SK-N-SH (cell line): ENCODE measurements at regions not wholly inside any gene's neighbourhood (a gene's known extent, or its start where the extent isn't known, plus 50 kb on each side); places are given as distances from the start of the nearest gene placed in this dataset.

ENCODE experiments used
- CTCF ChIA-PET: fragments of 300-600, 350-600 bp; formaldehyde crosslinking; extraction: SDS; loops from one replicate; lab custom pipeline; 2021; lab: Yijun Ruan, JAX
- POLR2A ChIA-PET: fragments of 350-600 bp; sonication (Branson Sonifier 250); formaldehyde crosslinking; extraction: SDS; loops from one replicate; lab custom pipeline; 2020; ENCODE audit warnings: antibody characterized with exemption, inconsistent platforms; lab: Yijun Ruan, JAX
- DNase-seq: peaks from one replicate; pipeline ENCODE4 v3.0.0; 2012
- H2AFZ ChIP-seq: fragments of 200-600 bp; sonication (generic); 2 replicates; pipeline ENCODE4 v1.8.1; 2016; ENCODE audit warnings: antibody characterized with exemption, mild to moderate bottlenecking, low read depth
- H3F3A ChIP-seq: fragments of 200-600 bp; sonication (generic); replicated peaks from 2 replicates; pipeline ENCODE3; 2016; ENCODE audit warnings: antibody characterized with exemption, mild to moderate bottlenecking; ENCODE audit not compliant: insufficient read depth
- H3K27ac ChIP-seq, 2 experiments: fragments of 200-500 bp in 1 of 2; fragments of 200-600 bp in 1 of 2; sonication (Bioruptor generic) in 1 of 2; sonication (generic), shearing (Covaris generic) in 1 of 2; 2 replicates each; pipeline versions ENCODE4 v1.5.1 to v1.6.1; 2014 to 2016; ENCODE audit warnings: low read depth in 2 of 2, inconsistent platforms in 1 of 2, low read length in 1 of 2, mild to moderate bottlenecking in 1 of 2, mixed read lengths in 1 of 2
- H3K27me3 ChIP-seq: fragments of 200-600 bp; sonication (generic), shearing (Covaris generic); 2 replicates; pipeline ENCODE4 v1.6.1; 2016; ENCODE audit warnings: mixed run types; ENCODE audit not compliant: insufficient read depth
- H3K36me3 ChIP-seq, 2 experiments: fragments of 200-500 bp in 1 of 2; fragments of 200-600 bp in 1 of 2; sonication (Bioruptor generic) in 1 of 2; sonication (generic) in 1 of 2; replicated peaks in 1 of 2; 2 replicates each; pipeline versions ENCODE3 to v1.5.1; 2014 to 2016; ENCODE audit warnings: low read length in 1 of 2, mild to moderate bottlenecking in 1 of 2; ENCODE audit not compliant: insufficient read depth in 2 of 2, control insufficient read depth in 1 of 2
- H3K4me1 ChIP-seq, 2 experiments: fragments of 200-500 bp in 1 of 2; fragments of 200-600 bp in 1 of 2; sonication (Bioruptor generic) in 1 of 2; sonication (generic), shearing (Covaris generic) in 1 of 2; 2 replicates each; pipeline versions ENCODE4 v1.5.1 to v1.6.1; 2014 to 2016; ENCODE audit warnings: low read depth in 1 of 2, low read length in 1 of 2, mixed run types in 1 of 2; ENCODE audit not compliant: insufficient read depth in 2 of 2, control insufficient read depth in 1 of 2
- H3K4me2 ChIP-seq: fragments of 200-600 bp; sonication (generic), shearing (Covaris generic); 2 replicates; pipeline ENCODE4 v1.6.1; 2017; ENCODE audit warnings: mixed run types
- H3K4me3 ChIP-seq, 2 experiments: fragments of 200-500 bp in 1 of 2; fragments of 200-600 bp in 1 of 2; sonication (Bioruptor generic) in 1 of 2; sonication (generic), shearing (Covaris generic) in 1 of 2; 2 replicates each; pipeline versions ENCODE4 v1.5.1 to v1.8.1; 2014 to 2016; ENCODE audit warnings: low read depth in 2 of 2, inconsistent platforms in 1 of 2, low read length in 1 of 2, mild to moderate bottlenecking in 1 of 2, mixed read lengths in 1 of 2, moderate library complexity in 1 of 2
- H3K79me2 ChIP-seq: fragments of 200-600 bp; sonication (generic); 2 replicates; pipeline ENCODE4 v1.8.1; 2017; ENCODE audit warnings: mild to moderate bottlenecking; ENCODE audit not compliant: insufficient read depth
- H3K9ac ChIP-seq: fragments of 200-600 bp; sonication (generic); 2 replicates; pipeline ENCODE4 v1.6.1; 2017; ENCODE audit warnings: mixed run types
- H3K9me2 ChIP-seq: fragments of 200-600 bp; sonication (generic); 2 replicates; pipeline ENCODE4 v1.6.1; 2017; ENCODE audit warnings: mixed run types
- H3K9me3 ChIP-seq: fragments of 200-600 bp; sonication (generic); 2 replicates; pipeline ENCODE4 v1.6.1; 2017; ENCODE audit warnings: mixed run types, mild to moderate bottlenecking, moderate library complexity
- H4K20me1 ChIP-seq: fragments of 200-600 bp; sonication (generic); 2 replicates; pipeline ENCODE4 v1.6.1; 2017; ENCODE audit warnings: mild to moderate bottlenecking, mixed run types; ENCODE audit not compliant: insufficient read depth
- EP300 ChIP-seq, 2 experiments: IDR thresholded peaks; 2 replicates each; pipeline versions ENCODE4 v1.4.0 to v1.6.1; 2012; ENCODE audit warnings: borderline replicate concordance in 1 of 2, low read depth in 1 of 2, low read length in 1 of 2
- EZH2phosphoT487 ChIP-seq: fragments of 200-600 bp; sonication (generic); IDR thresholded peaks from 2 replicates; pipeline ENCODE4 v1.6.1; 2017; ENCODE audit warnings: low read depth, mixed run types, mild to moderate bottlenecking, antibody characterized with exemption, moderate library complexity, borderline replicate concordance
- FOSL2 ChIP-seq: IDR thresholded peaks from 2 replicates; pipeline ENCODE4 v1.4.0; 2012; ENCODE audit warnings: low read depth, mild to moderate bottlenecking, moderate library complexity, borderline replicate concordance
- FOXM1 ChIP-seq: IDR thresholded peaks from 2 replicates; pipeline ENCODE4 v1.4.0; 2012; ENCODE audit warnings: low read depth, mild to moderate bottlenecking
- GABPA ChIP-seq: IDR thresholded peaks from 2 replicates; pipeline ENCODE4 v1.4.0; 2012; ENCODE audit warnings: low read depth, mild to moderate bottlenecking
- JUND ChIP-seq: IDR thresholded peaks from 2 replicates; pipeline ENCODE4 v1.4.0; 2012
- MEF2A ChIP-seq: IDR thresholded peaks from 2 replicates; pipeline ENCODE4 v1.4.0; 2012; ENCODE audit warnings: low read depth, borderline replicate concordance
- NRF1 ChIP-seq: IDR thresholded peaks from 2 replicates; pipeline ENCODE4 v1.6.1; 2012; ENCODE audit warnings: low read depth, mild to moderate bottlenecking, low read length
- RAD21 ChIP-seq: IDR thresholded peaks from 2 replicates; pipeline ENCODE4 v1.6.1; 2012; ENCODE audit warnings: mild to moderate bottlenecking, low read length
- RCOR1 ChIP-seq: fragments of 150-350 bp; IDR thresholded peaks from 2 replicates; pipeline ENCODE4 v1.6.1; 2017; ENCODE audit warnings: antibody characterized with exemption, low read length
- RXRA ChIP-seq: IDR thresholded peaks from 2 replicates; pipeline ENCODE4 v1.4.0; 2012; ENCODE audit warnings: low read depth, mild to moderate bottlenecking, borderline replicate concordance
- SIN3A ChIP-seq: IDR thresholded peaks from 2 replicates; pipeline ENCODE4 v1.6.1; 2012; ENCODE audit warnings: low read depth, mild to moderate bottlenecking, low read length, moderate library complexity, borderline replicate concordance
- SMC3 ChIP-seq: IDR thresholded peaks from 2 replicates; pipeline ENCODE4 v1.6.1; 2012; ENCODE audit warnings: low read depth, low read length, improper control_type of control experiment
- TAF1 ChIP-seq: IDR thresholded peaks from 2 replicates; pipeline ENCODE4 v1.6.1; 2012; ENCODE audit warnings: low read depth, mild to moderate bottlenecking, low read length, moderate library complexity, borderline replicate concordance
- USF1 ChIP-seq: IDR thresholded peaks from 2 replicates; pipeline ENCODE4 v1.4.0; 2012; ENCODE audit warnings: low read depth, borderline replicate concordance
- YY1 ChIP-seq: IDR thresholded peaks from 2 replicates; pipeline ENCODE4 v1.4.0; 2012; ENCODE audit warnings: low read depth, mild to moderate bottlenecking
- WGBS: methylation state at CpG from one replicate; pipeline ENCODE4 v1.1.6; 2017; ENCODE audit warnings: low lambda C conversion rate; 5-methylcytosine and 5-hydroxymethylcytosine counted together
- TF ChIP-seq, protein P1 (sequence below): fragments of 150-350 bp; IDR thresholded peaks from 2 replicates; pipeline ENCODE4 v1.6.1; 2017; ENCODE audit warnings: antibody characterized with exemption, low read length, low read depth, borderline replicate concordance
- TF ChIP-seq, protein P2 (sequence below): IDR thresholded peaks from 2 replicates; pipeline ENCODE4 v1.4.0; 2012; ENCODE audit warnings: low read depth
- TF ChIP-seq, protein P3 (sequence below): IDR thresholded peaks from 2 replicates; pipeline ENCODE4 v1.6.1; 2012; ENCODE audit warnings: mild to moderate bottlenecking, low read depth, low read length, moderate library complexity

DNA sequence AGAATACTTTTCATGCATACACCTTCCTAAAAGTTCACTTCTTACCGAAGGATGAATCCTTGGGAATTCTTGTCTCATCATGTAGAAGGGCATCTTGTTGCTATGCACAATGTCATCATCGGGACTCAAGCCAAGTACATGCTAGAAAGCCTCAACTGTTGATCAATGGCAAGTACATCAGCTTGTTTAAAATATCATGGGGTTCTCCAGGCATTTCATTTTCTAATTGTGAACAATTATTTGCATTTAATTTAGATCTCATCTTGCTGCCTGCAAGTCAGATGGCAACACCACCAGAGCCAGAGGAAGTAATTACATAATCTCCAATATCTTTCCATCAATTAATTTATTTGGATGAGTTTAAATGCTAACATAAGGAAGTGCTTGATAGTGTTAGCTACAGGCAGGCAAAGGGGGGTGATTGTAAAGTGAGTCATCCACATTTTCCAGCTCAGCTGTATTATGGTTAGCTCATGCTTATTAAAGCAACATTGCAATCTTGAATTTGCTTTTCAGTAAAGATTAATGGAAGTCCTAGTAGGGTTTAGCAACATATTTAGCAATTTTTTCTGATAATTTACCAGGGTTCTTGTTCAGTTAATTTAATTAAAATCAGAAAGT, 356.5 kb downstream of the CBLL2 start (continued):
- TF ChIP-seq FOSL2 = no peak; the same call in 1 of the 2 replicates

DNA sequence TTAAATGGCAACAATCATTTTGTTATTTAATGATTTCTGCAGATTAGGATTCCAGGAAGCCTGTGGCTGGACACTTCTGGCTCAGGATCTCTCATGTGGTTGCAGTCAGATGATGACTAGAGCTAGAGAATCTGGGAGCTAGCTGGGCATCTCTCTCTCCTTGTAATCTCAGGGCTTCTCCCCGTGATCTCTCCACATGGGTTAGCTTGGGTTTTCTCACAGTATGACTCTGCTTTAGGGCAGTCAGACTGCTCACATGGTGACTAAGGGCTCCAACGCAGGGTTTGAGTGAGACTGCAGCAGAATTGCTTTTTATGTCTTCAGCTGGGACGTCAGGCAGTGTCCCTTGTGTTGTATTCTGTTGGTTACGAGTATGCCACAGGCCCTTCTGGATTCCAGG, 361.4 kb downstream of the CBLL2 start:
- DNase-seq = no peak
- H3K9me3 ChIP-seq = no peaks in the 10 kb centered on the region
- H3K27me3 ChIP-seq = no peaks in the 10 kb centered on the region
- no peak overlapping the region for H3K9ac ChIP-seq
- 12% methylated on average over 4 of the region's 4 CpGs for WGBS
- H3K27ac ChIP-seq = no peak overlapping the region
- CTCF ChIA-PET = no interaction called here
- no peaks in the 10 kb centered on the region for H3K36me3 ChIP-seq
- no peaks in the 10 kb centered on the region for H3F3A ChIP-seq
- no peaks in the 10 kb centered on the region; a peak in 2 of 4 replicates for H3K4me1 ChIP-seq
- no peak overlapping the region for H2AFZ ChIP-seq
- H4K20me1 ChIP-seq = no peaks in the 10 kb centered on the region
- no peak for TF ChIP-seq TAF1
- TF ChIP-seq RAD21 = no peak
- TF ChIP-seq MEF2A = no peak
- no peak for TF ChIP-seq EZH2phosphoT487
- no peak for TF ChIP-seq USF1
- TF ChIP-seq, protein P1, sequence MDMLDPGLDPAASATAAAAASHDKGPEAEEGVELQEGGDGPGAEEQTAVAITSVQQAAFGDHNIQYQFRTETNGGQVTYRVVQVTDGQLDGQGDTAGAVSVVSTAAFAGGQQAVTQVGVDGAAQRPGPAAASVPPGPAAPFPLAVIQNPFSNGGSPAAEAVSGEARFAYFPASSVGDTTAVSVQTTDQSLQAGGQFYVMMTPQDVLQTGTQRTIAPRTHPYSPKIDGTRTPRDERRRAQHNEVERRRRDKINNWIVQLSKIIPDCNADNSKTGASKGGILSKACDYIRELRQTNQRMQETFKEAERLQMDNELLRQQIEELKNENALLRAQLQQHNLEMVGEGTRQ = no peak
- no peak for TF ChIP-seq YY1
- TF ChIP-seq EP300 (IDR thresholded peaks at IDR 0.05; ENCODE audit: borderline replicate concordance in 1 of 2, low read depth in 1 of 2, low read length in 1 of 2) = no peak
- TF ChIP-seq FOXM1 = no peak
- TF ChIP-seq GABPA = no peak
- TF ChIP-seq JUND = no peak
- TF ChIP-seq, protein P2, sequence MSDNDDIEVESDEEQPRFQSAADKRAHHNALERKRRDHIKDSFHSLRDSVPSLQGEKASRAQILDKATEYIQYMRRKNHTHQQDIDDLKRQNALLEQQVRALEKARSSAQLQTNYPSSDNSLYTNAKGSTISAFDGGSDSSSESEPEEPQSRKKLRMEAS = no peak
- no peak for TF ChIP-seq NRF1
- TF ChIP-seq, protein P3, sequence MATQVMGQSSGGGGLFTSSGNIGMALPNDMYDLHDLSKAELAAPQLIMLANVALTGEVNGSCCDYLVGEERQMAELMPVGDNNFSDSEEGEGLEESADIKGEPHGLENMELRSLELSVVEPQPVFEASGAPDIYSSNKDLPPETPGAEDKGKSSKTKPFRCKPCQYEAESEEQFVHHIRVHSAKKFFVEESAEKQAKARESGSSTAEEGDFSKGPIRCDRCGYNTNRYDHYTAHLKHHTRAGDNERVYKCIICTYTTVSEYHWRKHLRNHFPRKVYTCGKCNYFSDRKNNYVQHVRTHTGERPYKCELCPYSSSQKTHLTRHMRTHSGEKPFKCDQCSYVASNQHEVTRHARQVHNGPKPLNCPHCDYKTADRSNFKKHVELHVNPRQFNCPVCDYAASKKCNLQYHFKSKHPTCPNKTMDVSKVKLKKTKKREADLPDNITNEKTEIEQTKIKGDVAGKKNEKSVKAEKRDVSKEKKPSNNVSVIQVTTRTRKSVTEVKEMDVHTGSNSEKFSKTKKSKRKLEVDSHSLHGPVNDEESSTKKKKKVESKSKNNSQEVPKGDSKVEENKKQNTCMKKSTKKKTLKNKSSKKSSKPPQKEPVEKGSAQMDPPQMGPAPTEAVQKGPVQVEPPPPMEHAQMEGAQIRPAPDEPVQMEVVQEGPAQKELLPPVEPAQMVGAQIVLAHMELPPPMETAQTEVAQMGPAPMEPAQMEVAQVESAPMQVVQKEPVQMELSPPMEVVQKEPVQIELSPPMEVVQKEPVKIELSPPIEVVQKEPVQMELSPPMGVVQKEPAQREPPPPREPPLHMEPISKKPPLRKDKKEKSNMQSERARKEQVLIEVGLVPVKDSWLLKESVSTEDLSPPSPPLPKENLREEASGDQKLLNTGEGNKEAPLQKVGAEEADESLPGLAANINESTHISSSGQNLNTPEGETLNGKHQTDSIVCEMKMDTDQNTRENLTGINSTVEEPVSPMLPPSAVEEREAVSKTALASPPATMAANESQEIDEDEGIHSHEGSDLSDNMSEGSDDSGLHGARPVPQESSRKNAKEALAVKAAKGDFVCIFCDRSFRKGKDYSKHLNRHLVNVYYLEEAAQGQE = no peak
- no peak for TF ChIP-seq SIN3A
- no peak for TF ChIP-seq RXRA
- TF ChIP-seq SMC3 = no peak
- TF ChIP-seq RCOR1 = no peak
- H3K4me3 ChIP-seq = no peak overlapping the region
- H3K9me2 ChIP-seq = no peaks in the 10 kb centered on the region
- no peak overlapping the region for H3K4me2 ChIP-seq
- no peaks in the 10 kb centered on the region for H3K79me2 ChIP-seq
- POLR2A ChIA-PET = no interaction called here
